OCI-LY1 (cell line): ENCODE measurements at regions not wholly inside any gene's neighbourhood (a gene's known extent, or its start where the extent isn't known, plus 50 kb on each side); places are given as distances from the start of the nearest gene placed in this dataset.

ENCODE experiments used
- H2AFZ ChIP-seq: fragments of 200-600 bp; sonication (generic), shearing (Covaris generic); 2 replicates; pipeline ENCODE4 v1.6.0; 2014; ENCODE audit warnings: antibody characterized with exemption, mild to moderate bottlenecking, low read length
- H3F3A ChIP-seq: fragments of 200-600 bp; sonication (generic), shearing (Covaris generic); 2 replicates; pipeline ENCODE4 v1.6.0; 2014; ENCODE audit warnings: mild to moderate bottlenecking, antibody characterized with exemption, low read length, moderate library complexity; ENCODE audit not compliant: insufficient read depth
- H3K27ac ChIP-seq: fragments of 200-600 bp; sonication (generic); 2 replicates; pipeline ENCODE4 v1.5.1; 2014; ENCODE audit warnings: low read length, mixed run types, mild to moderate bottlenecking, low read depth; ENCODE audit not compliant: poor library complexity, severe bottlenecking
- H3K27me3 ChIP-seq: fragments of 200-600 bp; sonication (generic); 2 replicates; pipeline ENCODE4 v1.6.0; 2014; ENCODE audit warnings: antibody characterized with exemption, mild to moderate bottlenecking, low read length, moderate library complexity; ENCODE audit not compliant: insufficient read depth
- H3K36me3 ChIP-seq: fragments of 200-600 bp; sonication (generic); 2 replicates; pipeline ENCODE4 v1.6.1; 2014; ENCODE audit warnings: mild to moderate bottlenecking, antibody characterized with exemption, low read length, moderate library complexity, mixed read lengths; ENCODE audit not compliant: insufficient read depth
- H3K4me1 ChIP-seq: fragments of 200-600 bp; sonication (generic); 2 replicates; pipeline ENCODE4 v1.5.1; 2014; ENCODE audit warnings: mild to moderate bottlenecking, low read length, moderate library complexity; ENCODE audit not compliant: insufficient read depth, severe bottlenecking
- H3K4me2 ChIP-seq: fragments of 200-600 bp; sonication (generic), shearing (Covaris generic); 2 replicates; pipeline ENCODE4 v1.6.1; 2014; ENCODE audit warnings: low read length
- H3K4me3 ChIP-seq: fragments of 200-600 bp; sonication (generic); 2 replicates; pipeline ENCODE4 v1.5.1; 2014; ENCODE audit warnings: low read length, low read depth, mild to moderate bottlenecking, mixed read lengths; ENCODE audit not compliant: poor library complexity, severe bottlenecking
- H3K79me2 ChIP-seq: fragments of 200-600 bp; shearing (Covaris generic); 2 replicates; pipeline ENCODE4 v1.6.1; 2016; ENCODE audit warnings: mixed run types, low read length, mixed read lengths; ENCODE audit not compliant: insufficient read depth
- H3K9ac ChIP-seq: fragments of 200-600 bp; sonication (generic), shearing (Covaris generic); 2 replicates; pipeline ENCODE4 v1.6.1; 2014; ENCODE audit warnings: mild to moderate bottlenecking, low read length, mixed read lengths
- H3K9me2 ChIP-seq: fragments of 200-600 bp; sonication (generic), shearing (Covaris generic); 2 replicates; pipeline ENCODE4 v1.6.1; 2014; ENCODE audit warnings: low read depth, mild to moderate bottlenecking, low read length, mixed read lengths
- H3K9me3 ChIP-seq: fragments of 200-600 bp; shearing (Covaris generic); 2 replicates; pipeline ENCODE4 v1.6.1; 2014; ENCODE audit warnings: low read length, mixed read lengths
- H4K20me1 ChIP-seq: fragments of 200-600 bp; sonication (generic), shearing (Covaris generic); 2 replicates; pipeline ENCODE4 v1.6.0; 2016; ENCODE audit warnings: mild to moderate bottlenecking, low read length; ENCODE audit not compliant: insufficient read depth
- EZH2 ChIP-seq: fragments of 200-600 bp; sonication (generic), shearing (Covaris generic); IDR thresholded peaks from 2 replicates; pipeline ENCODE4 v1.8.0; 2017; ENCODE audit warnings: borderline replicate concordance, mixed run types, mild to moderate bottlenecking, antibody characterized with exemption, low read length, moderate library complexity, mixed read lengths
- TF ChIP-seq, protein P1 (sequence below): fragments of 200-600 bp; sonication (generic), shearing (Covaris generic); IDR thresholded peaks from 2 replicates; pipeline ENCODE4 v1.5.1; 2017; ENCODE audit warnings: mild to moderate bottlenecking, antibody characterized with exemption, low read length, moderate library complexity, mixed read lengths

DNA sequence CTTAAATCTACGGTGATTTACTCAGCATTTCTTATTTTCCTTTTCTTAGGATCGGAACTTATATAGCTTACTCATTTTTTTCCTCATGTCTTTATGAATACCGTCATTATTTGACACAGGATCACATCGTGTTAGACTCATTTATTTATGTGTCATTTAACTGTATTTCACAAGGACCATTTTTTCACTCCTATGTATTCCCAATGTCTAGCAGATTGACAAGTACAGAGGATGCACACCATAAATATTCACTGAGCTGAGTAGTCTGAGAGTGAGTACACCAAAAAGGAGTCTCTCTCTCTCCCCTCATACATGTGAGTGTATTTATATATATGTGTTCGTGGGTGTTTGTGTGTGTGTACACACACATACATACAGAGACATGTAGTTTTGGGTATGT is 573.5 kb downstream of the RNF144A start:
- Histone ChIP-seq H3K27me3 (no peaks in the 10 kb centered on the region), H2AFZ (no peak overlapping the region), H3K9me2 (no peaks in the 10 kb centered on the region), H3K9me3 (no peaks in the 10 kb centered on the region), H3K9ac (no peak overlapping the region), H3F3A (no peaks in the 10 kb centered on the region), H4K20me1 (no peaks in the 10 kb centered on the region), H3K4me2 (no peak overlapping the region), H3K79me2 (no peaks in the 10 kb centered on the region), H3K36me3 (no peaks in the 10 kb centered on the region), H3K27ac (no peak overlapping the region), H3K4me1 (no peaks in the 10 kb centered on the region), H3K4me3 (no peak overlapping the region)
- TF ChIP-seq EZH2, result no peak
- TF ChIP-seq, protein P1, sequence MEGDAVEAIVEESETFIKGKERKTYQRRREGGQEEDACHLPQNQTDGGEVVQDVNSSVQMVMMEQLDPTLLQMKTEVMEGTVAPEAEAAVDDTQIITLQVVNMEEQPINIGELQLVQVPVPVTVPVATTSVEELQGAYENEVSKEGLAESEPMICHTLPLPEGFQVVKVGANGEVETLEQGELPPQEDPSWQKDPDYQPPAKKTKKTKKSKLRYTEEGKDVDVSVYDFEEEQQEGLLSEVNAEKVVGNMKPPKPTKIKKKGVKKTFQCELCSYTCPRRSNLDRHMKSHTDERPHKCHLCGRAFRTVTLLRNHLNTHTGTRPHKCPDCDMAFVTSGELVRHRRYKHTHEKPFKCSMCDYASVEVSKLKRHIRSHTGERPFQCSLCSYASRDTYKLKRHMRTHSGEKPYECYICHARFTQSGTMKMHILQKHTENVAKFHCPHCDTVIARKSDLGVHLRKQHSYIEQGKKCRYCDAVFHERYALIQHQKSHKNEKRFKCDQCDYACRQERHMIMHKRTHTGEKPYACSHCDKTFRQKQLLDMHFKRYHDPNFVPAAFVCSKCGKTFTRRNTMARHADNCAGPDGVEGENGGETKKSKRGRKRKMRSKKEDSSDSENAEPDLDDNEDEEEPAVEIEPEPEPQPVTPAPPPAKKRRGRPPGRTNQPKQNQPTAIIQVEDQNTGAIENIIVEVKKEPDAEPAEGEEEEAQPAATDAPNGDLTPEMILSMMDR, result no peak

GRCh38 chr2:7492719-7493118 is 575.5 kb downstream of the RNF144A start:
- Histone ChIP-seq H3K9ac (no peak overlapping the region), H3K27me3 (no peaks in the 10 kb centered on the region), H3K79me2 (no peaks in the 10 kb centered on the region), H2AFZ (no peak overlapping the region), H3K36me3 (no peaks in the 10 kb centered on the region), H3K9me2 (no peaks in the 10 kb centered on the region), H3K4me1 (no peaks in the 10 kb centered on the region), H4K20me1 (no peaks in the 10 kb centered on the region), H3K9me3 (no peaks in the 10 kb centered on the region), H3F3A (no peaks in the 10 kb centered on the region), H3K27ac (no peak overlapping the region), H3K4me3 (no peak overlapping the region), H3K4me2 (no peak overlapping the region)
- TF ChIP-seq, protein P1, result no peak
- TF ChIP-seq EZH2, result no peak

DNA sequence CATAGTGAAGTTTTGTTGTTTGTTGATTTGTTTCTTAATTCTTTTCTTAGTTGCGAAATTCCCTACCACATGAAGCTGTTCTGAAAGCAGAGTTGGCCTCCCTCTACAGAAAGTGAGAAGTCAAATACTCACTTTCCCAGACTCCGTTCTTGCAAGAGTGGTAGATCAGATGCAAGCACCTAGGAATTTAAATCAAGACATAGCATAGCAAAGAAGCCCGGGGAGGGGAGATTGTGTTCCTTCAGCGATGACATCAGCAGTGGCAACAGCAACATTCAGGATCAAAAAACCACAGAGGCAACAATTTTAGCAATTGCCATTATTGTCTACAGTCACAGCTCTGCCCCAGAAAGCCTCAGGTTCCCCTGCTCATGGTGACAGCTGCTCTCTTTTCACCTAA is 580.0 kb downstream of the RNF144A start:
- H3K36me3 ChIP-seq, result no peaks in the 10 kb centered on the region
- no peak overlapping the region for H3K27ac ChIP-seq
- H3K9me3 ChIP-seq, result no peaks in the 10 kb centered on the region
- H3K27me3 ChIP-seq, result no peaks in the 10 kb centered on the region
- H2AFZ ChIP-seq, result no peak overlapping the region
- no peak overlapping the region for H3K9ac ChIP-seq
- no peaks in the 10 kb centered on the region for H3K4me1 ChIP-seq
- H3F3A ChIP-seq, result no peaks in the 10 kb centered on the region
- no peak overlapping the region for H3K4me2 ChIP-seq
- H4K20me1 ChIP-seq, result no peaks in the 10 kb centered on the region
- no peaks in the 10 kb centered on the region for H3K79me2 ChIP-seq
- no peak overlapping the region for H3K4me3 ChIP-seq
- H3K9me2 ChIP-seq, result no peaks in the 10 kb centered on the region
- TF ChIP-seq, protein P1, result no peak
- no peak for TF ChIP-seq EZH2
